GM12878 (cell line): ENCODE measurements at regions not wholly inside any gene's neighbourhood (a gene's known extent, or its start where the extent isn't known, plus 50 kb on each side); places are given as distances from the start of the nearest gene placed in this dataset.

ENCODE experiments used
- ATAC-seq: fragments of 200-7000 bp; cut with Tn5 transposase; 3 replicates; pipeline ENCODE4 v1.9.1; 2020; ENCODE audit warnings: mild to moderate bottlenecking, moderate library complexity
- BruUV-seq: library from RNA; stranded (reverse); fragments of 400-500 nt; replicated peaks from 2 replicates; lab custom pipeline; 2021; lab: Mats Ljungman, UMichigan
- CTCF ChIA-PET: fragments of 300-600 bp; sonication (Branson Sonifier 250); formaldehyde crosslinking; extraction: SDS; loops from one replicate; lab custom pipeline; 2021; ENCODE audit warnings: inconsistent platforms; lab: Yijun Ruan, JAX
- POLR2A ChIA-PET: fragments of 350-600 bp; formaldehyde crosslinking; extraction: SDS; loops from one replicate; lab custom pipeline; 2021; ENCODE audit warnings: inconsistent platforms; lab: Charles Lee
- RAD21 ChIA-PET: fragments of 300-600 bp; sonication (Branson Sonifier 250); formaldehyde crosslinking; loops from one replicate; lab custom pipeline; 2023; ENCODE audit warnings: antibody characterized with exemption; ENCODE audit not compliant: unreplicated experiment; lab: Charles Lee
- SMC1A ChIA-PET: fragments of 300-600 bp; sonication (Branson Sonifier 250); formaldehyde crosslinking; loops from one replicate; lab custom pipeline; 2023; ENCODE audit not compliant: unreplicated experiment, uncharacterized antibody; lab: Charles Lee
- DNase-seq: peaks from one replicate; pipeline ENCODE4 v3.0.0-alpha.2; 2011; ENCODE audit warnings: low read depth, low spot score
- FAIRE-seq: peaks from 3 replicates; lab custom pipeline; 2011; peaks lifted over from hg19 to GRCh38; lab: Jason Lieb, UNC
- H2AFZ ChIP-seq: 2 replicates; pipeline ENCODE4 v1.6.0; 2011; ENCODE audit warnings: low read depth, low read length, control low read depth; ENCODE audit not compliant: control insufficient read depth
- H3K27ac ChIP-seq: 2 replicates; pipeline ENCODE4 v1.5.1; 2011; ENCODE audit warnings: control low read depth; ENCODE audit not compliant: control insufficient read depth, insufficient read depth
- H3K27me3 ChIP-seq, 2 experiments: replicated peaks in 1 of 2; 2 replicates each; pipeline versions ENCODE4 v1.6.0 to v1.6.1; 2011; ENCODE audit warnings: low read length in 1 of 2; ENCODE audit not compliant: control insufficient read depth in 2 of 2, insufficient read depth in 2 of 2
- H3K36me3 ChIP-seq, 2 experiments: 2 replicates each; pipeline ENCODE4 v1.5.1; 2011; ENCODE audit warnings: low read length in 1 of 2; ENCODE audit not compliant: control insufficient read depth in 2 of 2, insufficient read depth in 2 of 2
- H3K4me1 ChIP-seq: 2 replicates; pipeline ENCODE4 v1.6.1; 2011; ENCODE audit warnings: mild to moderate bottlenecking, low read length, moderate library complexity, mixed read lengths; ENCODE audit not compliant: control insufficient read depth, insufficient read depth
- H3K4me2 ChIP-seq: 2 replicates; pipeline ENCODE4 v1.6.0; 2011; ENCODE audit warnings: control low read depth; ENCODE audit not compliant: control insufficient read depth, insufficient read depth
- H3K4me3 ChIP-seq: fragments of 200-600 bp; sonication (generic); 2 replicates; pipeline ENCODE4 v1.5.1; 2016
- H3K79me2 ChIP-seq: 2 replicates; pipeline ENCODE4 v1.6.0; 2011; ENCODE audit warnings: low read length; ENCODE audit not compliant: control insufficient read depth, insufficient read depth
- H3K9ac ChIP-seq: 2 replicates; pipeline ENCODE4 v1.8.0; 2011; ENCODE audit warnings: low read length, control low read depth, mixed read lengths; ENCODE audit not compliant: control insufficient read depth, insufficient read depth
- H3K9me3 ChIP-seq: replicated peaks from 3 replicates; pipeline ENCODE4 v1.5.1; 2011; ENCODE audit warnings: mild to moderate bottlenecking, low read length; ENCODE audit not compliant: control insufficient read depth, insufficient read depth
- H4K20me1 ChIP-seq: 2 replicates; pipeline ENCODE4 v1.6.0; 2011; ENCODE audit not compliant: control insufficient read depth, insufficient read depth
- ATF2 ChIP-seq: IDR thresholded peaks from 2 replicates; pipeline ENCODE4 v1.6.1; 2012; ENCODE audit warnings: low read length, inconsistent platforms
- BCL11A ChIP-seq: IDR thresholded peaks from 2 replicates; pipeline ENCODE4 v1.6.1; 2011; ENCODE audit warnings: low read depth, low read length
- HDGF ChIP-seq: fragments of 450-650 bp; IDR thresholded peaks from 2 replicates; pipeline ENCODE4 v1.6.1; 2016; ENCODE audit warnings: antibody characterized with exemption
- LARP7 ChIP-seq: fragments of 450-650 bp; IDR thresholded peaks from 2 replicates; pipeline ENCODE4 v1.6.1; 2017; ENCODE audit warnings: mild to moderate bottlenecking
- MAX ChIP-seq: IDR thresholded peaks from 2 replicates; pipeline ENCODE4 v1.6.1; 2012; ENCODE audit warnings: low read depth, low read length, improper control_type of control experiment
- NR2C1 ChIP-seq: fragments of 450-650 bp; IDR thresholded peaks from 2 replicates; pipeline ENCODE4 v1.6.1; 2017; ENCODE audit warnings: antibody characterized with exemption, mild to moderate bottlenecking, moderate library complexity
- POU2F2 ChIP-seq: IDR thresholded peaks from 3 replicates; pipeline ENCODE4 v1.6.1; 2011; ENCODE audit warnings: low read depth, mild to moderate bottlenecking, low read length, borderline replicate concordance
- SMAD5 ChIP-seq: IDR thresholded peaks from 2 replicates; pipeline ENCODE4 v1.6.1; 2016; ENCODE audit warnings: antibody characterized with exemption, low read depth
- TBL1XR1 ChIP-seq: IDR thresholded peaks from 2 replicates; pipeline ENCODE4 v1.6.1; 2012; ENCODE audit warnings: low read depth, low read length, improper control_type of control experiment
- TCF7 ChIP-seq: IDR thresholded peaks from 2 replicates; pipeline ENCODE4 v1.6.1; 2014; ENCODE audit warnings: antibody characterized with exemption, borderline replicate concordance
- ZNF384 ChIP-seq: IDR thresholded peaks from 2 replicates; pipeline ENCODE4 v1.6.1; 2012; ENCODE audit warnings: low read depth, mild to moderate bottlenecking, low read length, improper control_type of control experiment, borderline replicate concordance
- WGBS: methylation state at CpG from one replicate; pipeline ENCODE4 v1.1.6; 2016; ENCODE audit warnings: low lambda C conversion rate; ENCODE audit not compliant: insufficient replicate concordance, insufficient coverage; ENCODE audit errors: missing lambda C conversion rate; 5-methylcytosine and 5-hydroxymethylcytosine counted together
- in situ Hi-C: fragments of 300-500 bp; cut with MboI; formaldehyde crosslinking; loops from 9 replicates; pipeline ENCODE4 v1.14.3; 2018; ENCODE audit warnings: mixed read lengths
- intact Hi-C: fragments of 100-400 bp; cut with micrococcal nuclease; formaldehyde crosslinking; loops from one replicate; pipeline ENCODE4 v1.14.2; 2022; ENCODE audit not compliant: unreplicated experiment

- BruUV-seq, result no TSS peak
- Histone ChIP-seq H2AFZ (no peak overlapping the region), H4K20me1 (no peaks in the 10 kb centered on the region), H3K9ac (no peak overlapping the region), H3K4me1 (no peaks in the 10 kb centered on the region), H3K27ac (no peak overlapping the region), H3K9me3 (peaks cover 7% of the 10 kb centered on the region), H3K4me3 (no peak overlapping the region), H3K4me2 (no peak overlapping the region), H3K79me2 (no peaks in the 10 kb centered on the region), H3K27me3 (no peaks in the 10 kb centered on the region; a peak in 1 of 4 replicates)
- WGBS, result 46% methylated on average over 4 of the region's 4 CpGs
- ChIA-PET POLR2A (no interaction called here), RAD21 (no interaction called here), CTCF (no interaction called here), SMC1A (no interaction called here)
- intact Hi-C loops, result no loop called here
- FAIRE-seq, result no peak
- no peak for DNase-seq
- ATAC-seq, result no peak
- TF ChIP-seq POU2F2 (no peak), LARP7 (no peak), NR2C1 (no peak), ZNF384 (no peak), TCF7 (no peak), ATF2 (no peak), BCL11A (no peak), HDGF (no peak), SMAD5 (no peak), MAX (no peak), TBL1XR1 (no peak)
- TF ChIP-seq, all 136 proteins: peak for 0
- in situ Hi-C loops, result no loop called here
- H3K36me3 ChIP-seq, result no peaks in the 10 kb centered on the region
These were observed 418.2 kb upstream of the PROK2 start for GRCh38 chr3:72203105-72203504.
